ENCODE measurements at regions not wholly inside any gene's neighbourhood (a gene's known extent, or its start where the extent isn't known, plus 50 kb on each side); places are given as distances from the start of the nearest gene placed in this dataset.

GRCh38 chr7:156491435-156491834 is 149.1 kb upstream of the RNF32 start:
- no peaks in the 10 kb centered on the region for H3K27me3 ChIP-seq (ENCODE audit: control insufficient read depth, low read length)
- H3K4me1 ChIP-seq (ENCODE audit: control insufficient read depth, low read length), result no peaks in the 10 kb centered on the region
- no peak overlapping the region for H3K27ac ChIP-seq (ENCODE audit: low read depth, low read length)
- no peaks in the 10 kb centered on the region for H4K20me1 ChIP-seq (ENCODE audit: control insufficient read depth, insufficient read depth, low read depth, low read length)
- no peak overlapping the region for H3K4me2 ChIP-seq (ENCODE audit: low read length)
- no peaks in the 10 kb centered on the region for H3K79me2 ChIP-seq (ENCODE audit: control insufficient read depth, low read length)
- H3K9me2 ChIP-seq (replicated peaks; ENCODE audit: control insufficient read depth, low read length), result no peaks in the 10 kb centered on the region
- H3F3A ChIP-seq (ENCODE audit: control insufficient read depth, insufficient read depth), result no peaks in the 10 kb centered on the region
- H3K36me3 ChIP-seq (ENCODE audit: control insufficient read depth, low read length), result no peaks in the 10 kb centered on the region
- H3K4me3 ChIP-seq (ENCODE audit: low read length), result no peak overlapping the region
- no peaks in the 10 kb centered on the region for H3K9me3 ChIP-seq (ENCODE audit: control insufficient read depth, insufficient read depth, low read length)
- TF ChIP-seq CTCF (IDR thresholded peaks at IDR 0.05; ENCODE audit: low read depth, low read length, poor library complexity, severe bottlenecking) (no peak), EZH2phosphoT487 (IDR thresholded peaks at IDR 0.05; ENCODE audit: borderline replicate concordance, low read length) (no peak)

- Histone ChIP-seq H3K27ac (ENCODE audit: low read depth, low read length) (no peak overlapping the region), H3K4me1 (ENCODE audit: control insufficient read depth, low read length) (no peaks in the 10 kb centered on the region), H3F3A (ENCODE audit: control insufficient read depth, insufficient read depth) (no peaks in the 10 kb centered on the region), H3K79me2 (ENCODE audit: control insufficient read depth, low read length) (no peaks in the 10 kb centered on the region), H3K4me3 (ENCODE audit: low read length) (no peak overlapping the region), H3K4me2 (ENCODE audit: low read length) (no peak overlapping the region), H3K36me3 (ENCODE audit: control insufficient read depth, low read length) (no peaks in the 10 kb centered on the region), H3K9me2 (replicated peaks; ENCODE audit: control insufficient read depth, low read length) (no peaks in the 10 kb centered on the region), H3K27me3 (ENCODE audit: control insufficient read depth, low read length) (no peaks in the 10 kb centered on the region), H4K20me1 (ENCODE audit: control insufficient read depth, insufficient read depth, low read depth, low read length) (no peaks in the 10 kb centered on the region), H3K9me3 (ENCODE audit: control insufficient read depth, insufficient read depth, low read length) (no peaks in the 10 kb centered on the region)
- TF ChIP-seq EZH2phosphoT487 (IDR thresholded peaks at IDR 0.05; ENCODE audit: borderline replicate concordance, low read length) (no peak), CTCF (IDR thresholded peaks at IDR 0.05; ENCODE audit: low read depth, low read length, poor library complexity, severe bottlenecking) (no peak)
These were observed 150.4 kb upstream of the RNF32 start for GRCh38 chr7:156490021-156490800.

GRCh38 chr7:156487811-156488533 is 152.6 kb upstream of the RNF32 start:
- H4K20me1 ChIP-seq (ENCODE audit: control insufficient read depth, insufficient read depth, low read depth, low read length), result no peaks in the 10 kb centered on the region
- H3K36me3 ChIP-seq (ENCODE audit: control insufficient read depth, low read length), result no peaks in the 10 kb centered on the region
- no peak overlapping the region for H3K4me3 ChIP-seq (ENCODE audit: low read length)
- H3K79me2 ChIP-seq (ENCODE audit: control insufficient read depth, low read length), result no peaks in the 10 kb centered on the region
- no peak overlapping the region for H3K27ac ChIP-seq (ENCODE audit: low read depth, low read length)
- H3K9me3 ChIP-seq (ENCODE audit: control insufficient read depth, insufficient read depth, low read length), result no peaks in the 10 kb centered on the region
- TF ChIP-seq CTCF (IDR thresholded peaks at IDR 0.05; ENCODE audit: low read depth, low read length, poor library complexity, severe bottlenecking) (no peak), EZH2phosphoT487 (IDR thresholded peaks at IDR 0.05; ENCODE audit: borderline replicate concordance, low read length) (no peak)
- H3K4me1 ChIP-seq (ENCODE audit: control insufficient read depth, low read length), result no peaks in the 10 kb centered on the region
- H3K4me2 ChIP-seq (ENCODE audit: low read length), result no peak overlapping the region
- no peaks in the 10 kb centered on the region for H3K9me2 ChIP-seq (replicated peaks; ENCODE audit: control insufficient read depth, low read length)
- no peaks in the 10 kb centered on the region for H3F3A ChIP-seq (ENCODE audit: control insufficient read depth, insufficient read depth)
- H3K27me3 ChIP-seq (ENCODE audit: control insufficient read depth, low read length), result no peaks in the 10 kb centered on the region

Data from DOHH2 (cell line).